HL-60 (cell line): ENCODE measurements at regions not wholly inside any gene's neighbourhood (a gene's known extent, or its start where the extent isn't known, plus 50 kb on each side); places are given as distances from the start of the nearest gene placed in this dataset.
A peak's percentile ranks its signal among the peaks of the same experiment; 100 is the strongest.

Source experiments
- DNase-seq, 2 experiments: peaks; one replicate each; pipeline ENCODE4 v3.0.0-alpha.2; 2010 to 2020; ENCODE audit warnings: low read depth in 1 of 2, low spot score in 1 of 2
- H3K27ac ChIP-seq: fragments of 250-450 bp; sonication (Bioruptor Pico); replicated peaks from 2 replicates; pipeline ENCODE4 v1.5.1; 2020; ENCODE audit warnings: mild to moderate bottlenecking, moderate library complexity
- H3K27me3 ChIP-seq: fragments of 250-450 bp; sonication (Bioruptor Pico); 2 replicates; pipeline ENCODE4 v1.5.1; 2021; ENCODE audit warnings: mild to moderate bottlenecking, moderate library complexity; ENCODE audit not compliant: insufficient read depth, poor library complexity, severe bottlenecking
- H3K4me3 ChIP-seq: replicated peaks from 2 replicates; pipeline ENCODE4 v1.5.1; 2011; ENCODE audit warnings: mild to moderate bottlenecking, control low read depth, low read length; ENCODE audit not compliant: insufficient read depth
- GABPA ChIP-seq: IDR thresholded peaks from 2 replicates; pipeline ENCODE4 v1.6.1; 2012; ENCODE audit warnings: low read depth
- POLR2AphosphoS5 ChIP-seq: IDR thresholded peaks from 2 replicates; pipeline ENCODE4 v1.6.1; 2012; ENCODE audit warnings: low read depth
- SPI1 ChIP-seq: IDR thresholded peaks from 2 replicates; pipeline ENCODE4 v1.6.1; 2012; ENCODE audit warnings: low read depth, mild to moderate bottlenecking, borderline replicate concordance
- TF ChIP-seq, protein P1 (sequence below): IDR thresholded peaks from 2 replicates; pipeline ENCODE4 v1.6.1; 2012; ENCODE audit warnings: low read depth; ENCODE audit not compliant: insufficient replicate concordance
- TF ChIP-seq, protein P2 (sequence below): IDR thresholded peaks from one replicate; pipeline ENCODE4 v1.5.1; 2011; ENCODE audit warnings: low read length, control low read depth, inconsistent platforms; ENCODE audit not compliant: insufficient read depth

DNA sequence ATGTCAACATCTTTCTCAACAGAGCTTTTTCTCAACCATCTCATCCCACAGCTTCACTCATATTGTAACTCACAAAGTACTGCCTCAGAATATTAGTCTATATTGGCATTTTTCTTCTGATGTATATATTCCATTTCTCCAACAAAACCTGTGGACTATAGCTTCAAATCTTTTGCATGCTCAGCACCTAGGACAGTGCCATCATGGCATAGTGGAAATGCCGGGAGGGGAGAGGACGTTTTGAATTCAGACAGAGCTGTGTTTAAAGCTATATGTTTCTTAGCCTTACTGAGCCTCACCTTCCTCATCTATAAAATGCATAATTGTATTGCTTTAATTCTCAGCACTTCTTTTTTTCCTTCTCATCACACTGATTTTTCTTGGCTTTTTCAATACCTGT lies 452.6 kb downstream of the GALC start:
- Histone ChIP-seq H3K27me3 (no peaks in the 10 kb centered on the region), H3K27ac (no peak overlapping the region), H3K4me3 (no peak overlapping the region)
- DNase-seq = no peak
- TF ChIP-seq SPI1 = no peak
- TF ChIP-seq, protein P1, sequence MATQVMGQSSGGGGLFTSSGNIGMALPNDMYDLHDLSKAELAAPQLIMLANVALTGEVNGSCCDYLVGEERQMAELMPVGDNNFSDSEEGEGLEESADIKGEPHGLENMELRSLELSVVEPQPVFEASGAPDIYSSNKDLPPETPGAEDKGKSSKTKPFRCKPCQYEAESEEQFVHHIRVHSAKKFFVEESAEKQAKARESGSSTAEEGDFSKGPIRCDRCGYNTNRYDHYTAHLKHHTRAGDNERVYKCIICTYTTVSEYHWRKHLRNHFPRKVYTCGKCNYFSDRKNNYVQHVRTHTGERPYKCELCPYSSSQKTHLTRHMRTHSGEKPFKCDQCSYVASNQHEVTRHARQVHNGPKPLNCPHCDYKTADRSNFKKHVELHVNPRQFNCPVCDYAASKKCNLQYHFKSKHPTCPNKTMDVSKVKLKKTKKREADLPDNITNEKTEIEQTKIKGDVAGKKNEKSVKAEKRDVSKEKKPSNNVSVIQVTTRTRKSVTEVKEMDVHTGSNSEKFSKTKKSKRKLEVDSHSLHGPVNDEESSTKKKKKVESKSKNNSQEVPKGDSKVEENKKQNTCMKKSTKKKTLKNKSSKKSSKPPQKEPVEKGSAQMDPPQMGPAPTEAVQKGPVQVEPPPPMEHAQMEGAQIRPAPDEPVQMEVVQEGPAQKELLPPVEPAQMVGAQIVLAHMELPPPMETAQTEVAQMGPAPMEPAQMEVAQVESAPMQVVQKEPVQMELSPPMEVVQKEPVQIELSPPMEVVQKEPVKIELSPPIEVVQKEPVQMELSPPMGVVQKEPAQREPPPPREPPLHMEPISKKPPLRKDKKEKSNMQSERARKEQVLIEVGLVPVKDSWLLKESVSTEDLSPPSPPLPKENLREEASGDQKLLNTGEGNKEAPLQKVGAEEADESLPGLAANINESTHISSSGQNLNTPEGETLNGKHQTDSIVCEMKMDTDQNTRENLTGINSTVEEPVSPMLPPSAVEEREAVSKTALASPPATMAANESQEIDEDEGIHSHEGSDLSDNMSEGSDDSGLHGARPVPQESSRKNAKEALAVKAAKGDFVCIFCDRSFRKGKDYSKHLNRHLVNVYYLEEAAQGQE = peak; percentile 69

DNA sequence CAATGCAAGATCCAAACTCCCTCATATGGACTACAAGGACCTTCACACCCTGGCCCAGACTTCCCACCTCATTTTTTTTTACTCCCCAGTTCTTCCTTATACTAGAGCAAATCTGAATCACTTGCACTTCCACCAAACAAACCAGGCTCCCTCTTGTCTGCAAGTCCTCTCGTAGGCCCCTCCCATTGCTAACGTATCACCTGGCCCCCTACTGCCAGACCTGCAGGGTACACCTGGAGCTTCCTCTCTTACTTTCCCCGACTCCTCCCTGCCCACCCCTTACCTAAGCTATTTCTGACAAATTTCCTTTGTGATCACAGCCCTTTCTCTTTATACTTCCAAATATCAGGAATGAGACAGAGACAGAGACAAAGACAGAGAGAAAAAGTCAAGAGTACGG lies 463.9 kb downstream of the GALC start:
- TF ChIP-seq, protein P2, sequence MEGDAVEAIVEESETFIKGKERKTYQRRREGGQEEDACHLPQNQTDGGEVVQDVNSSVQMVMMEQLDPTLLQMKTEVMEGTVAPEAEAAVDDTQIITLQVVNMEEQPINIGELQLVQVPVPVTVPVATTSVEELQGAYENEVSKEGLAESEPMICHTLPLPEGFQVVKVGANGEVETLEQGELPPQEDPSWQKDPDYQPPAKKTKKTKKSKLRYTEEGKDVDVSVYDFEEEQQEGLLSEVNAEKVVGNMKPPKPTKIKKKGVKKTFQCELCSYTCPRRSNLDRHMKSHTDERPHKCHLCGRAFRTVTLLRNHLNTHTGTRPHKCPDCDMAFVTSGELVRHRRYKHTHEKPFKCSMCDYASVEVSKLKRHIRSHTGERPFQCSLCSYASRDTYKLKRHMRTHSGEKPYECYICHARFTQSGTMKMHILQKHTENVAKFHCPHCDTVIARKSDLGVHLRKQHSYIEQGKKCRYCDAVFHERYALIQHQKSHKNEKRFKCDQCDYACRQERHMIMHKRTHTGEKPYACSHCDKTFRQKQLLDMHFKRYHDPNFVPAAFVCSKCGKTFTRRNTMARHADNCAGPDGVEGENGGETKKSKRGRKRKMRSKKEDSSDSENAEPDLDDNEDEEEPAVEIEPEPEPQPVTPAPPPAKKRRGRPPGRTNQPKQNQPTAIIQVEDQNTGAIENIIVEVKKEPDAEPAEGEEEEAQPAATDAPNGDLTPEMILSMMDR = no peak
- no peak for TF ChIP-seq GABPA
- TF ChIP-seq, protein P1 = no peak
- TF ChIP-seq POLR2AphosphoS5 = no peak
- TF ChIP-seq SPI1 = no peak
- no peak for DNase-seq

DNA sequence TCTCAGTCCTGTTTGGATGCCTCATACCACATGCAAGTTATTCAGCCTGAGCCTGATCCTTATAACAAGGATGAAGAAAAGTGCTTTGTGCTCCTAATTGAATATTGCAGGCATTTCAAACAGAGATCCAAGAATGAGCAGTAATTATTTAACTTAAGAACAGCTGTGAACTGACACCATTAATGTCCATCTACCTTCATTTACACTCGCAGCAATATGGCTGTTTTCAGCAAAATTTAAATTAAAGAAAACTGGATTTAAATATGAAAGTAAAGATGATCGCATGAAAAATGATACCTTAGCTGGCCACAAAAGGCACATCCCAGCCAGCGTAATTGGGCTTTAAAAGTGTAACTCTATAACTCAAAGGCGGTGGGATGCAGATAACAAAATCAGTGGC lies 466.3 kb downstream of the GALC start:
- H3K27ac ChIP-seq = no peak overlapping the region
- TF ChIP-seq SPI1 (no peak), POLR2AphosphoS5 (no peak), GABPA (no peak)
- TF ChIP-seq, protein P2 = no peak
- TF ChIP-seq, protein P1 = no peak
- no peaks in the 10 kb centered on the region for H3K27me3 ChIP-seq
- H3K4me3 ChIP-seq = no peak overlapping the region
- no peak for DNase-seq

More for the DNA sequence above, 463.9 kb downstream of the GALC start:
- no peak overlapping the region for H3K27ac ChIP-seq
- H3K27me3 ChIP-seq = no peaks in the 10 kb centered on the region
- no peak overlapping the region for H3K4me3 ChIP-seq

DNA sequence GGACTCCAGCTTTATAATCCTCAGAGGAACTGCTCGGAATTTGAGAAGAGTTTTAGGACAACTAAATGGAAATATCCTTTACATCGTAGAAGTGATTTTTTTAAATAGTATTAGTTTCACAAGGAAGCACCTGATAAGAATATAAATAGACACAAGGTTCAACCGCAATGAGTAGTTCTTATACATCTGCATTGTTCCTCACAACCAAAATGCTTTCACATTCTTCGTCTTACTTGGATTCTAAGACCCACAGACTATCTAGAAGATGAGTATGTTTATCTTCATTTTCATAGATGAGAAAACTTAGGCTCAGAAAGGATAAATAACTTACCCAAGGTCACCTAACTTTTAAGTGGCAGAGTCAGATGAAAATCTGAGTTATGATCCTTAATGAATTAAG lies 469.0 kb downstream of the GALC start:
- DNase-seq = no peak
- TF ChIP-seq SPI1 (no peak), POLR2AphosphoS5 (no peak), GABPA (no peak)
- TF ChIP-seq, protein P2 = no peak
- TF ChIP-seq, protein P1 = no peak
- Histone ChIP-seq H3K4me3 (no peak overlapping the region), H3K27me3 (no peaks in the 10 kb centered on the region), H3K27ac (no peak overlapping the region)
